ENCODE measurements at regions not wholly inside any gene's neighbourhood (a gene's known extent, or its start where the extent isn't known, plus 50 kb on each side); places are given as distances from the start of the nearest gene placed in this dataset.

DNA sequence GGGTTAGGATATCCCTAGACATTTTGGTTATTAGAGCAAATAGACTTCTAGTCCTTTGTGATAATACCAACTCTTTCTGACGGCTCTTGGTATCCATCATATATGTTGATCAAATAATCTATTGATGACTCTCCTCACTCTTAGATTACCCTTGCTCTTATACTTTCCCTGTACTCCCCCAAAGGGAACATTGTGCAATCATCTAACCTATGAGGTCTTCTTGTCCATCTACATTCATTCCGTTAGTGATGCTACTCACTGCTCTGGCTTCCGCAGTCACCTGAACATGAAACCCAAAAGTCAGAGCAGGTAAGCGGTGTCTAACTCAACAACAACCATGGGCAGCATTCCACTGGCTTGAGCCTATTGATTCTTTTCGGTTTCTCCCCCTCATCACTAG is 223.7 kb upstream of the SALL1 start:
- Histone ChIP-seq H3K27ac (replicated peaks) (no peak overlapping the region), H3K27me3 (ENCODE audit: insufficient read depth, poor library complexity, severe bottlenecking) (no peaks in the 10 kb centered on the region), H3K4me3 (replicated peaks; ENCODE audit: insufficient read depth, low read length) (no peak overlapping the region)
- no peak for DNase-seq (ENCODE audit: low read depth in 1 of 2, low spot score in 1 of 2)
- TF ChIP-seq POLR2AphosphoS5 (IDR thresholded peaks at IDR 0.05; ENCODE audit: low read depth) (no peak), SPI1 (IDR thresholded peaks at IDR 0.05; ENCODE audit: borderline replicate concordance, low read depth) (no peak), GABPA (IDR thresholded peaks at IDR 0.05; ENCODE audit: low read depth) (no peak)
- TF ChIP-seq, protein P1, sequence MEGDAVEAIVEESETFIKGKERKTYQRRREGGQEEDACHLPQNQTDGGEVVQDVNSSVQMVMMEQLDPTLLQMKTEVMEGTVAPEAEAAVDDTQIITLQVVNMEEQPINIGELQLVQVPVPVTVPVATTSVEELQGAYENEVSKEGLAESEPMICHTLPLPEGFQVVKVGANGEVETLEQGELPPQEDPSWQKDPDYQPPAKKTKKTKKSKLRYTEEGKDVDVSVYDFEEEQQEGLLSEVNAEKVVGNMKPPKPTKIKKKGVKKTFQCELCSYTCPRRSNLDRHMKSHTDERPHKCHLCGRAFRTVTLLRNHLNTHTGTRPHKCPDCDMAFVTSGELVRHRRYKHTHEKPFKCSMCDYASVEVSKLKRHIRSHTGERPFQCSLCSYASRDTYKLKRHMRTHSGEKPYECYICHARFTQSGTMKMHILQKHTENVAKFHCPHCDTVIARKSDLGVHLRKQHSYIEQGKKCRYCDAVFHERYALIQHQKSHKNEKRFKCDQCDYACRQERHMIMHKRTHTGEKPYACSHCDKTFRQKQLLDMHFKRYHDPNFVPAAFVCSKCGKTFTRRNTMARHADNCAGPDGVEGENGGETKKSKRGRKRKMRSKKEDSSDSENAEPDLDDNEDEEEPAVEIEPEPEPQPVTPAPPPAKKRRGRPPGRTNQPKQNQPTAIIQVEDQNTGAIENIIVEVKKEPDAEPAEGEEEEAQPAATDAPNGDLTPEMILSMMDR (IDR thresholded peaks at IDR 0.05; ENCODE audit: insufficient read depth, low read length), result no peak
- TF ChIP-seq, protein P2, sequence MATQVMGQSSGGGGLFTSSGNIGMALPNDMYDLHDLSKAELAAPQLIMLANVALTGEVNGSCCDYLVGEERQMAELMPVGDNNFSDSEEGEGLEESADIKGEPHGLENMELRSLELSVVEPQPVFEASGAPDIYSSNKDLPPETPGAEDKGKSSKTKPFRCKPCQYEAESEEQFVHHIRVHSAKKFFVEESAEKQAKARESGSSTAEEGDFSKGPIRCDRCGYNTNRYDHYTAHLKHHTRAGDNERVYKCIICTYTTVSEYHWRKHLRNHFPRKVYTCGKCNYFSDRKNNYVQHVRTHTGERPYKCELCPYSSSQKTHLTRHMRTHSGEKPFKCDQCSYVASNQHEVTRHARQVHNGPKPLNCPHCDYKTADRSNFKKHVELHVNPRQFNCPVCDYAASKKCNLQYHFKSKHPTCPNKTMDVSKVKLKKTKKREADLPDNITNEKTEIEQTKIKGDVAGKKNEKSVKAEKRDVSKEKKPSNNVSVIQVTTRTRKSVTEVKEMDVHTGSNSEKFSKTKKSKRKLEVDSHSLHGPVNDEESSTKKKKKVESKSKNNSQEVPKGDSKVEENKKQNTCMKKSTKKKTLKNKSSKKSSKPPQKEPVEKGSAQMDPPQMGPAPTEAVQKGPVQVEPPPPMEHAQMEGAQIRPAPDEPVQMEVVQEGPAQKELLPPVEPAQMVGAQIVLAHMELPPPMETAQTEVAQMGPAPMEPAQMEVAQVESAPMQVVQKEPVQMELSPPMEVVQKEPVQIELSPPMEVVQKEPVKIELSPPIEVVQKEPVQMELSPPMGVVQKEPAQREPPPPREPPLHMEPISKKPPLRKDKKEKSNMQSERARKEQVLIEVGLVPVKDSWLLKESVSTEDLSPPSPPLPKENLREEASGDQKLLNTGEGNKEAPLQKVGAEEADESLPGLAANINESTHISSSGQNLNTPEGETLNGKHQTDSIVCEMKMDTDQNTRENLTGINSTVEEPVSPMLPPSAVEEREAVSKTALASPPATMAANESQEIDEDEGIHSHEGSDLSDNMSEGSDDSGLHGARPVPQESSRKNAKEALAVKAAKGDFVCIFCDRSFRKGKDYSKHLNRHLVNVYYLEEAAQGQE (IDR thresholded peaks at IDR 0.05; ENCODE audit: insufficient replicate concordance, low read depth), result no peak

DNA sequence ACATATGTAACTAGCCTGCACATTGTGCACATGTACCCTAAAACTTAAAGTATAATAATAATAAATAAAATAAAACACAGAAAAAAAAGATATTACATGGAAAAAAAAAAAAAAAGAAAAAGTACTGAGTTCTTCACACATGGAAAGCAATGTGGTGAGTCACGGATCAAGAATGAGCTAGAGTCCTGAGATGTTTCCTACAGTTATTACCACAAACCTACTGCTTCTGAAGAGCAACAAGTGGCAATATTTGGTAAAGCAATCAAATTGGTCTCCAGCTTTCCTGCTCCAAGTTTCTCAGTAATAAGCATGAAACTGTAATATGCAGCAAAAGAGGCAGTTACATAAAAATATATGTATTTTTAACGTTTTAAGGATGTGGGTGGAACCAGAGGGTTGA is 223.3 kb upstream of the SALL1 start:
- Histone ChIP-seq H3K27ac (replicated peaks) (no peak overlapping the region), H3K27me3 (ENCODE audit: insufficient read depth, poor library complexity, severe bottlenecking) (no peaks in the 10 kb centered on the region), H3K4me3 (replicated peaks; ENCODE audit: insufficient read depth, low read length) (no peak overlapping the region)
- TF ChIP-seq POLR2AphosphoS5 (IDR thresholded peaks at IDR 0.05; ENCODE audit: low read depth) (no peak), GABPA (IDR thresholded peaks at IDR 0.05; ENCODE audit: low read depth) (no peak), SPI1 (IDR thresholded peaks at IDR 0.05; ENCODE audit: borderline replicate concordance, low read depth) (no peak)
- TF ChIP-seq, protein P2 (IDR thresholded peaks at IDR 0.05; ENCODE audit: insufficient replicate concordance, low read depth), result no peak
- TF ChIP-seq, protein P1 (IDR thresholded peaks at IDR 0.05; ENCODE audit: insufficient read depth, low read length), result no peak
- no peak for DNase-seq (ENCODE audit: low read depth in 1 of 2, low spot score in 1 of 2)

DNA sequence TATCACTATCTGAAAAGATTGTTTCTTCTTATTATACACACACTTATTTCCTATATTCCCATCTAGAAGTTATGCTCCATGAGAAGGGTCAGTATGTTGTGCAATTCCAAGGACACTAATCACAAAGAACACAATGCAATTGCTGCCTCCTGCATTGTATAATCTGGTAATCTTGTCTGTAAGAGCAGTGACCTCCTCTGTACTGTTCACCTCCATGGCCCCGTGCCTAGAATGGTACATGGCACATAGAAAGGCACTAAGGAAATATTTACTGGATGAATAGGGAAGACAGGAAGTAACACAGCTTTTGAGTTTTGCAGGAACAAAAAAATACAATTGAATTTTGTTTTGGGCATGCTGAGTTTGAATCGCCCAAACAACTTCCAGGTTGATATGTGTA is 214.6 kb upstream of the SALL1 start:
- DNase-seq (ENCODE audit: low read depth in 1 of 2, low spot score in 1 of 2), result no peak

More for the DNA sequence above, 214.6 kb upstream of the SALL1 start:
- no peak overlapping the region for H3K4me3 ChIP-seq (replicated peaks; ENCODE audit: insufficient read depth, low read length)
- H3K27me3 ChIP-seq (ENCODE audit: insufficient read depth, poor library complexity, severe bottlenecking), result no peaks in the 10 kb centered on the region
- TF ChIP-seq, protein P1 (IDR thresholded peaks at IDR 0.05; ENCODE audit: insufficient read depth, low read length), result no peak
- no peak for TF ChIP-seq SPI1 (IDR thresholded peaks at IDR 0.05; ENCODE audit: borderline replicate concordance, low read depth)
- no peak for TF ChIP-seq GABPA (IDR thresholded peaks at IDR 0.05; ENCODE audit: low read depth)
- H3K27ac ChIP-seq (replicated peaks), result no peak overlapping the region

All from HL-60 (cell line).